Keratinocyte (primary cell): ENCODE measurements at regions not wholly inside any gene's neighbourhood (a gene's known extent, or its start where the extent isn't known, plus 50 kb on each side); places are given as distances from the start of the nearest gene placed in this dataset.

Experiments
- DNase-seq: peaks from one replicate; pipeline ENCODE4 v3.0.0-alpha.2; 2011; ENCODE audit warnings: low read depth, missing footprints, low spot score
- FAIRE-seq: peaks from 2 replicates; lab custom pipeline; 2011; peaks lifted over from hg19 to GRCh38; lab: Jason Lieb, UNC
- H2AFZ ChIP-seq: 2 replicates; pipeline ENCODE4 v1.6.0; 2012; ENCODE audit warnings: low read length, control low read depth, inconsistent platforms; ENCODE audit not compliant: control insufficient read depth
- H3K27ac ChIP-seq: 2 replicates; pipeline ENCODE4 v1.5.1; 2011; ENCODE audit warnings: low read length; ENCODE audit not compliant: control insufficient read depth, insufficient read depth
- H3K27me3 ChIP-seq: 3 replicates; pipeline ENCODE4 v1.6.0; 2011; ENCODE audit warnings: low read length; ENCODE audit not compliant: control insufficient read depth, insufficient read depth; ENCODE audit errors: extremely low read depth
- H3K36me3 ChIP-seq, 2 experiments: 2 replicates in 1 of 2; 3 replicates in 1 of 2; pipeline ENCODE4 v1.5.1; 2011; ENCODE audit warnings: low read length in 2 of 2, mild to moderate bottlenecking in 1 of 2; ENCODE audit not compliant: control insufficient read depth in 2 of 2, insufficient read depth in 2 of 2; ENCODE audit errors: extremely low read depth in 1 of 2
- H3K4me1 ChIP-seq: 3 replicates; pipeline ENCODE4 v1.5.1; 2011; ENCODE audit warnings: low read length; ENCODE audit not compliant: control insufficient read depth, insufficient read depth; ENCODE audit errors: extremely low read depth
- H3K4me2 ChIP-seq: 3 replicates; pipeline ENCODE4 v1.6.0; 2011; ENCODE audit warnings: low read depth, low read length; ENCODE audit not compliant: control insufficient read depth, insufficient read depth; ENCODE audit errors: extremely low read depth
- H3K4me3 ChIP-seq, 3 experiments: fragments of 200-600 bp in 1 of 3; sonication (generic) in 1 of 3; 2 replicates in 2 of 3; 3 replicates in 1 of 3; pipeline ENCODE4 v1.5.1; 2011 to 2016; ENCODE audit warnings: low read length in 3 of 3, mild to moderate bottlenecking in 3 of 3, control low read depth in 2 of 3, inconsistent platforms in 1 of 3, low read depth in 1 of 3, mixed read lengths in 1 of 3, mixed run types in 1 of 3, moderate library complexity in 1 of 3; ENCODE audit not compliant: control insufficient read depth in 2 of 3, insufficient read depth in 2 of 3; ENCODE audit errors: extremely low read depth in 1 of 3
- H3K79me2 ChIP-seq: 2 replicates; pipeline ENCODE4 v1.6.0; 2012; ENCODE audit warnings: low read length; ENCODE audit not compliant: control insufficient read depth, insufficient read depth
- H3K9ac ChIP-seq: 3 replicates; pipeline ENCODE4 v1.6.0; 2011; ENCODE audit warnings: low read length; ENCODE audit not compliant: control insufficient read depth, insufficient read depth; ENCODE audit errors: extremely low read depth
- H3K9me1 ChIP-seq: 3 replicates; pipeline ENCODE4 v1.6.0; 2011; ENCODE audit warnings: low read length; ENCODE audit not compliant: control insufficient read depth, insufficient read depth; ENCODE audit errors: extremely low read depth
- H3K9me3 ChIP-seq: 2 replicates; pipeline ENCODE4 v1.5.1; 2012; ENCODE audit warnings: low read depth, low read length; ENCODE audit not compliant: control insufficient read depth
- H4K20me1 ChIP-seq: 3 replicates; pipeline ENCODE4 v1.6.0; 2011; ENCODE audit warnings: low read length; ENCODE audit not compliant: control insufficient read depth, insufficient read depth; ENCODE audit errors: extremely low read depth
- CTCF ChIP-seq, 3 experiments: IDR thresholded peaks in 1 of 3; conservative IDR thresholded peaks in 1 of 3; optimal IDR thresholded peaks in 1 of 3; 2 replicates in 2 of 3; 3 replicates in 1 of 3; pipeline versions ENCODE3 to v1.5.1; 2011; ENCODE audit warnings: low read length in 3 of 3, mild to moderate bottlenecking in 3 of 3, moderate library complexity in 2 of 3, control low read depth in 1 of 3, inconsistent platforms in 1 of 3; ENCODE audit not compliant: insufficient read depth in 2 of 3; ENCODE audit errors: extremely low read depth in 1 of 3
- EZH2 ChIP-seq: IDR thresholded peaks from one replicate; pipeline ENCODE4 v1.6.1; 2012; ENCODE audit warnings: inconsistent platforms, mild to moderate bottlenecking, low read length, moderate library complexity
- dilution Hi-C: fragments of 300-500 bp; cut with MboI; formaldehyde crosslinking; loops from one replicate; pipeline ENCODE4 v1.7.0; 2020; ENCODE audit warnings: low sequenced_read_pairs; ENCODE audit not compliant: extremely low pct_ligation_motif_present

- dilution Hi-C loops: no loop called here
- Histone ChIP-seq H3K36me3 (no peaks in the 10 kb centered on the region), H3K9me3 (no peaks in the 10 kb centered on the region), H3K9ac (no peak overlapping the region), H4K20me1 (no peaks in the 10 kb centered on the region), H3K4me2 (no peak overlapping the region), H3K79me2 (no peaks in the 10 kb centered on the region), H3K4me1 (no peaks in the 10 kb centered on the region), H3K27ac (no peak overlapping the region), H2AFZ (no peak overlapping the region), H3K27me3 (peaks cover 18% of the 10 kb centered on the region), H3K4me3 (no peak overlapping the region), H3K9me1 (no peaks in the 10 kb centered on the region)
- FAIRE-seq: no peak
- no peak for DNase-seq
- no peak for TF ChIP-seq CTCF (optimal IDR thresholded peaks at IDR 0.05 in 1 of 3, IDR thresholded peaks at IDR 0.05 in 1 of 3, conservative IDR thresholded peaks at IDR 0.05 in 1 of 3; ENCODE audit: extremely low read depth in 1 of 3, insufficient read depth in 2 of 3, low read length in 3 of 3)
- no peak for TF ChIP-seq EZH2
Observed at GRCh38 chr2:134083548-134083947, 170.3 kb upstream of the MGAT5 start.

- TF ChIP-seq CTCF (optimal IDR thresholded peaks at IDR 0.05 in 1 of 3, IDR thresholded peaks at IDR 0.05 in 1 of 3, conservative IDR thresholded peaks at IDR 0.05 in 1 of 3; ENCODE audit: extremely low read depth in 1 of 3, insufficient read depth in 2 of 3, low read length in 3 of 3) (no peak), EZH2 (no peak)
- Histone ChIP-seq H3K27me3 (peaks cover 6% of the 10 kb centered on the region), H2AFZ (no peak overlapping the region), H3K9ac (no peak overlapping the region), H4K20me1 (no peaks in the 10 kb centered on the region), H3K27ac (no peak overlapping the region), H3K9me1 (no peaks in the 10 kb centered on the region), H3K9me3 (no peaks in the 10 kb centered on the region), H3K4me3 (no peak overlapping the region), H3K79me2 (no peaks in the 10 kb centered on the region), H3K4me1 (no peaks in the 10 kb centered on the region), H3K36me3 (no peaks in the 10 kb centered on the region), H3K4me2 (no peak overlapping the region)
- dilution Hi-C loops: no loop called here
- FAIRE-seq (no peak), DNase-seq (no peak)
Observed at GRCh38 chr2:134086594-134087219, 167.2 kb upstream of the MGAT5 start.
